Peyer's patch (tissue), 4 donors: ENCODE measurements at regions not wholly inside any gene's neighbourhood (a gene's known extent, or its start where the extent isn't known, plus 50 kb on each side); places are given as distances from the start of the nearest gene placed in this dataset.

Experiments
- DNase-seq, 3 donors: peaks; one replicate each; pipeline ENCODE4 v3.0.0-alpha.2; 2017 to 2019
- H3K27ac ChIP-seq, 4 donors: fragments of 200-600 bp; sonication (generic); one replicate each; pipeline ENCODE4 v1.5.1; 2016 to 2019
- H3K27me3 ChIP-seq, 2 donors: fragments of 200-600 bp; sonication (generic); one replicate each; pipeline ENCODE4 v1.5.1; 2019
- H3K36me3 ChIP-seq, 3 donors: fragments of 200-600 bp; sonication (generic); one replicate each; pipeline ENCODE4 v1.5.1; 2016 to 2019
- H3K4me1 ChIP-seq, 4 donors: fragments of 200-600 bp; sonication (generic); one replicate each; pipeline ENCODE4 v1.5.1; 2016 to 2019
- H3K4me3 ChIP-seq, 4 donors: fragments of 200-600 bp; sonication (generic); 1 replicate in 3 of 4; 2 replicates in 1 of 4; pipeline ENCODE4 v1.5.1; 2016 to 2019; ENCODE audit warnings: mild to moderate bottlenecking in 1 of 4
- H3K9me3 ChIP-seq, 4 donors: fragments of 200-600 bp; sonication (generic); one replicate each; pipeline ENCODE4 v1.5.1; 2016 to 2019; ENCODE audit warnings: mild to moderate bottlenecking in 1 of 4
- POLR2A ChIP-seq, 2 donors: fragments of 450-650 bp; IDR thresholded peaks; one replicate each; pipeline ENCODE4 v1.5.1; 2017; ENCODE audit warnings: antibody characterized with exemption in 2 of 2, mild to moderate bottlenecking in 2 of 2, moderate library complexity in 2 of 2
- TF ChIP-seq, protein P1 (sequence below), 6 experiments: fragments of 450-650 bp in 4 of 6; fragments of 200-600 bp in 2 of 6; sonication (generic) in 1 of 6; IDR thresholded peaks; one replicate each; pipeline ENCODE4 v1.5.1; 2017 to 2019; ENCODE audit warnings: antibody characterized with exemption in 6 of 6, mild to moderate bottlenecking in 3 of 6, moderate library complexity in 1 of 6

DNA sequence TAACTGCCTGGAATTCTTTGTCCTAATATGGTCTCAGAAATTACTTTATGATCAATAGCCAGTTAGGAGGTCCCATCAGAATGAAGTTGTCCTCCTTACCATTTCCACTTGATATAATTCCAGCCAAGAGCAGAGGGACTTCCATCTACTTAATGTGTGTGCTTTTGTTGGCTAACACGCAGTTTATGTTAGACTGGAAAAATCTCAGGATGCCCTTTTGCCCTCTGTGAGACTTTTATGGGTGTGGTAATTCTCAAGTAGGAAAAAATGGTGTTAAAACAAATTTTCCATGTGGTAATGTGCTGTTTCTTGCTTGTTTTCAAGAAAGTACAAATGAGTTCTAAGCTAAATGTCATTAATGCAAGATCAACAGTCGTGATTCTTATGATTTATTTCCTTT is 327.1 kb downstream of the MTRR start:
- Histone ChIP-seq H3K27me3 (no peaks in the 10 kb centered on the region), H3K9me3 (no peaks in the 10 kb centered on the region), H3K36me3 (no peaks in the 10 kb centered on the region), H3K4me1 (no peaks in the 10 kb centered on the region), H3K4me3 (no peak overlapping the region), H3K27ac (no peak overlapping the region)
- DNase-seq, result no peak
- TF ChIP-seq, protein P1, sequence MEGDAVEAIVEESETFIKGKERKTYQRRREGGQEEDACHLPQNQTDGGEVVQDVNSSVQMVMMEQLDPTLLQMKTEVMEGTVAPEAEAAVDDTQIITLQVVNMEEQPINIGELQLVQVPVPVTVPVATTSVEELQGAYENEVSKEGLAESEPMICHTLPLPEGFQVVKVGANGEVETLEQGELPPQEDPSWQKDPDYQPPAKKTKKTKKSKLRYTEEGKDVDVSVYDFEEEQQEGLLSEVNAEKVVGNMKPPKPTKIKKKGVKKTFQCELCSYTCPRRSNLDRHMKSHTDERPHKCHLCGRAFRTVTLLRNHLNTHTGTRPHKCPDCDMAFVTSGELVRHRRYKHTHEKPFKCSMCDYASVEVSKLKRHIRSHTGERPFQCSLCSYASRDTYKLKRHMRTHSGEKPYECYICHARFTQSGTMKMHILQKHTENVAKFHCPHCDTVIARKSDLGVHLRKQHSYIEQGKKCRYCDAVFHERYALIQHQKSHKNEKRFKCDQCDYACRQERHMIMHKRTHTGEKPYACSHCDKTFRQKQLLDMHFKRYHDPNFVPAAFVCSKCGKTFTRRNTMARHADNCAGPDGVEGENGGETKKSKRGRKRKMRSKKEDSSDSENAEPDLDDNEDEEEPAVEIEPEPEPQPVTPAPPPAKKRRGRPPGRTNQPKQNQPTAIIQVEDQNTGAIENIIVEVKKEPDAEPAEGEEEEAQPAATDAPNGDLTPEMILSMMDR (IDR thresholded peaks at IDR 0.05), result no peak
- TF ChIP-seq POLR2A (IDR thresholded peaks at IDR 0.05), result no peak

DNA sequence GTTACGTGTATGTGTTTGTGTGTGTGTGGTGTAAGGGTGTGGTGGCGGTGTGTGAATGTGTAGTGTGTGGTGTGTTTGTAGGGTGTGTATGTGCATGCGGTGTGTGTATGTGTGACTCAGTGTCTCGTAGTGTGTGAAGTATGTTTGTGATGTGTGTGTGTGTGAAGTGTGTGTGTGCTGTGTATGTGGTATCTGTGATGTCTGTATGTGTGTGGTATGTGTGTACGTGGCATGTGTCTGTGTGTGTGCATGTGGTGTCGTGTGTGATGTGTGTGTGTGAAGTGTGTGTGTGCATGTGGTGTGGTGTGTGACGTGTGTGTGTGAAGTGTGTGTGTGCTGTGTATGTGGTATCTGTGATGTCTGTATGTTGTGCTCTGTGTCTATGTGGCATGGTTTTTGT is 339.4 kb downstream of the MTRR start:
- Histone ChIP-seq H3K36me3 (no peaks in the 10 kb centered on the region), H3K4me1 (no peaks in the 10 kb centered on the region), H3K9me3 (no peaks in the 10 kb centered on the region), H3K27ac (no peak overlapping the region), H3K4me3 (no peak overlapping the region), H3K27me3 (no peaks in the 10 kb centered on the region)
- no peak for DNase-seq
- TF ChIP-seq, protein P1 (IDR thresholded peaks at IDR 0.05), result no peak
- no peak for TF ChIP-seq POLR2A (IDR thresholded peaks at IDR 0.05)

DNA sequence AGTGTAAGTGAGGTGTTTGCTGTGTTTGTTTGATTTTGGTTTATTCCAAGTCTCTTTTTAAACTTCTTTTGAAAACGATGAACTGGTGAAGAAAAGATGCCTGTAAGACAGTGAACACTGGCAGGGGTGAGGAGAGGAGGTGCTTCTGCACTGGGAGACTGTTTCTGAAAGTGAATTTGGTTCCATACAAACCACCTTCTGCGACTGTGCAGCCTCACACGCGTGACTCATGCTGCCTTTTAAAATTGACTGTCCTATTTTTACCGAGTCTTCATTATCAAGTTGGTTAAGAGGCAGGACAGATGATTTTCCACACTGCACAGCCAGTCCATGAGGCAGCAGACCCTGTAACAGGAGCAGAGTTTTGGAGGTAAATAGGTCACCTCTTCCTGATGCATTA is 340.6 kb downstream of the MTRR start:
- DNase-seq, result no peak
- H3K27ac ChIP-seq, result no peak overlapping the region
- no peak for TF ChIP-seq POLR2A (IDR thresholded peaks at IDR 0.05)
- TF ChIP-seq, protein P1 (IDR thresholded peaks at IDR 0.05), result no peak
- H3K4me1 ChIP-seq, result no peaks in the 10 kb centered on the region
- no peaks in the 10 kb centered on the region for H3K27me3 ChIP-seq
- no peak overlapping the region for H3K4me3 ChIP-seq
- no peaks in the 10 kb centered on the region for H3K36me3 ChIP-seq
- no peaks in the 10 kb centered on the region for H3K9me3 ChIP-seq

DNA sequence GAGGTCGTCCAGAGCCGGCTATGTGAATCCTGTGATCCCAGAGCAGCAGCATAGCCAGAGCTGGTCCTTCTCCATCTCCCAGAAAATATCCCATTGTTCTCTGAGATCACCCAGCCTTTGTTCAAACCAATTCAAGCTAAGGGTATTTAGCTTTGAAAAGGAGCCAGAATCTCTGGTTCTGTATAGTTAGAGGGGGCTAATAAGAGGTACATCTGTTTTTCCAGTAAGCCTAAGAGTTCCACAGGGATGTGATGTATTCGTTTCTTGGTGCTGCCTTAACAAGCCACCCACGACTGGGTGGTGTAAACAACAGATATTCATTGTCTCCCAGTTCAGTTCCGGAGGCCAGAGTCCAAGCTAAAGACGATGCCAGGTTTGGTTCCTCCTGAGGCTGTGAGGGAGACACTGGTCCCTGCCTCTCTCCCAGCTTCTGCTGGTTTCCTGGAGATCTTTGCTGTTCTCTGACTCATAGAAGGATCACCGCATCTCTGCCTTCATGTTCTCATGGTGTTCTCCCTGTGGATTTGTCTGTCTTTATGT is 344.8 kb downstream of the MTRR start:
- no peaks in the 10 kb centered on the region for H3K27me3 ChIP-seq
- no peak overlapping the region for H3K4me3 ChIP-seq
- no peak overlapping the region for H3K27ac ChIP-seq
- H3K4me1 ChIP-seq, result no peaks in the 10 kb centered on the region
- H3K36me3 ChIP-seq, result no peaks in the 10 kb centered on the region
- TF ChIP-seq, protein P1 (IDR thresholded peaks at IDR 0.05), result no peak
- TF ChIP-seq POLR2A (IDR thresholded peaks at IDR 0.05), result no peak
- no peaks in the 10 kb centered on the region for H3K9me3 ChIP-seq
- no peak for DNase-seq

DNA sequence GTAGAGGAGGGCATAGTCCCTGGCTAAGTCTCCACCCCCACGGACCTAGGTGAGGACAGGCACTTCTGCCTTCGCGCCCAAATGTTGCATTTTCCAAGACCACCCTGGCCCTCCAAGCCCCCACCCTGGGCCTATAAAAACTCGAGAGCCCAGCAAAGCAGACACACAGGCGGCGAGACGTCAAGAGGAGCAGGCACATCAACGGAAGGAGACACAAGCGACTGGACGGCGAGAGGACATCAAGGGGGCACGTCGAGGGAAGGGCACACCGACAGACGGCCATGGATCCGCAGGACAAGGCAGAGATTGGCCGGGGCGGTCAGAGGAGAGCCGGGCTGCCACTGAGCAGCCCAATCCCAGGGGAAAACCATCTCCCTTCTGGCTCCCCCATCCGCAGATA is 348.0 kb downstream of the MTRR start:
- H3K4me1 ChIP-seq, result no peaks in the 10 kb centered on the region
- no peak overlapping the region for H3K27ac ChIP-seq
- H3K4me3 ChIP-seq, result no peak overlapping the region
- DNase-seq, result no peak
- TF ChIP-seq, protein P1 (IDR thresholded peaks at IDR 0.05), result no peak
- TF ChIP-seq POLR2A (IDR thresholded peaks at IDR 0.05), result no peak
- H3K9me3 ChIP-seq, result no peaks in the 10 kb centered on the region
- H3K27me3 ChIP-seq, result no peaks in the 10 kb centered on the region
- H3K36me3 ChIP-seq, result no peaks in the 10 kb centered on the region

DNA sequence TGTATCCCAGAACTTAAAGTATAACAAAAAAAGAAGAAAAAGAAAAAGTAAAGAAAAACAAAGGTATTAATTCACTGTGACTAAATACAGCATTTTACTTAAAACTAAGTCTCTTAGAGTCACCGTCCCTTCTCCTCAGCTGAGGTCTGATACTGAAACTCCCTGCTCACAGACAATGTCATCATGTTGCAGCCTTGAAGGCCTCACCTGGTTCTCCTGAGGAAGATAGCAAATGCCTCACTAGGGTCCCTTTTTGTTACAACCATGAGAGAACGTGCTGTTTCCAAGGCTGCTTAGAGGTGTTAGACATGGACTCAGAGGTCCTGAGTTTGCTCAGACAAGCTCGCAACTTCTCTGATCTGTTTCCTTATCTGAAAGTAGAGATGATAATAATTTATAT is 357.2 kb downstream of the MTRR start:
- Histone ChIP-seq H3K36me3 (no peaks in the 10 kb centered on the region), H3K9me3 (no peaks in the 10 kb centered on the region), H3K27ac (no peak overlapping the region), H3K4me1 (no peaks in the 10 kb centered on the region), H3K4me3 (no peak overlapping the region), H3K27me3 (no peaks in the 10 kb centered on the region)
- TF ChIP-seq, protein P1 (IDR thresholded peaks at IDR 0.05), result no peak
- no peak for TF ChIP-seq POLR2A (IDR thresholded peaks at IDR 0.05)
- DNase-seq, result no peak
